OCI-LY3 (cell line): ENCODE measurements at regions not wholly inside any gene's neighbourhood (a gene's known extent, or its start where the extent isn't known, plus 50 kb on each side); places are given as distances from the start of the nearest gene placed in this dataset.

Source experiments
- H2AFZ ChIP-seq: fragments of 200-600, 300-600 bp; shearing (Covaris generic); 2 replicates; pipeline ENCODE4 v1.6.0; 2014; ENCODE audit warnings: antibody characterized with exemption, low read depth, low read length
- H3K27ac ChIP-seq: fragments of 200-600, 300-600 bp; sonication (generic); 2 replicates; pipeline ENCODE4 v1.5.1; 2014; ENCODE audit warnings: mild to moderate bottlenecking, low read length, moderate library complexity, mixed read lengths
- H3K27me3 ChIP-seq: fragments of 200-600, 300-600 bp; sonication (generic); 2 replicates; pipeline ENCODE4 v1.6.1; 2014; ENCODE audit warnings: low read depth, low read length, mixed read lengths
- H3K36me3 ChIP-seq: fragments of 200-600, 300-600 bp; sonication (generic); replicated peaks from 2 replicates; pipeline ENCODE3; 2014; ENCODE audit warnings: low read depth, low read length, mixed read lengths
- H3K4me1 ChIP-seq: fragments of 300-600, 200-600 bp; sonication (generic); 2 replicates; pipeline ENCODE4 v1.6.1; 2014; ENCODE audit warnings: low read length, mixed read lengths
- H3K4me2 ChIP-seq: fragments of 200-600, 300-600 bp; sonication (generic); 2 replicates; pipeline ENCODE4 v1.6.1; 2014; ENCODE audit warnings: low read length, mixed read lengths
- H3K4me3 ChIP-seq: fragments of 300-600, 200-600 bp; sonication (generic); 2 replicates; pipeline ENCODE4 v1.5.1; 2014; ENCODE audit warnings: antibody characterized with exemption, mild to moderate bottlenecking, low read length, moderate library complexity
- H3K79me2 ChIP-seq: fragments of 300-600, 200-600 bp; shearing (Covaris generic); 2 replicates; pipeline ENCODE4 v1.6.1; 2014; ENCODE audit warnings: mild to moderate bottlenecking, low read length, mixed read lengths
- H3K9ac ChIP-seq: fragments of 300-600, 200-600 bp; shearing (Covaris generic); 2 replicates; pipeline ENCODE4 v1.6.0; 2014; ENCODE audit warnings: mild to moderate bottlenecking, low read length, moderate library complexity
- H3K9me3 ChIP-seq: fragments of 200-600, 300-600 bp; shearing (Covaris generic); 2 replicates; pipeline ENCODE4 v1.6.1; 2014; ENCODE audit warnings: low read length, mixed read lengths; ENCODE audit not compliant: insufficient read depth
- H4K20me1 ChIP-seq: fragments of 200-600, 300-600 bp; sonication (generic); 2 replicates; pipeline ENCODE4 v1.6.1; 2016; ENCODE audit warnings: low read length, mixed read lengths; ENCODE audit not compliant: insufficient read depth
- EZH2phosphoT487 ChIP-seq: fragments of 200-600 bp; shearing (Covaris generic); IDR thresholded peaks from 2 replicates; pipeline ENCODE4 v1.6.1; 2018; ENCODE audit warnings: antibody characterized with exemption, mixed run types, low read depth
- TF ChIP-seq, protein P1 (sequence below): fragments of 200-600, 300-600 bp; sonication (generic); IDR thresholded peaks from 2 replicates; pipeline ENCODE4 v1.5.1; 2014; ENCODE audit warnings: antibody characterized with exemption, low read length, low read depth

DNA sequence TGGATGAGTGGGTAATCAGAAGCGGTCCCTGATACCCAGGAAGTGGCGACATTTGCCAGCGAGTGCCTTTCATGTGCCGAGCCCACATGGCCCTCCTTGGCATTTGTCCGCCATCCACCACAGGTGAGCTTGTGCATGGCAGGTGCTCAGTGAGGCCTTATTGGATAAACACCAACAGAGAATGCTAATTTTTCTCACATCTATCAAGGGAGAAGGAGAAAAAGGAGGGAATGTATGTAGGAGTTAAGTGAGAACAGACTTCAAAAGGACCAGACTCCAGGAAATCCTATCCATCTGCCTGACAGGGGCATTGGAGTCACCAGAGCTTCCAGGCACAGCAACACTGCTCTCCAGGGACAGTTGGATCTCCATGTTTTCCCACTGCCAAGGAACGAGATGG lies 143.5 kb upstream of the ZMIZ1 start:
- TF ChIP-seq EZH2phosphoT487: no peak
- TF ChIP-seq, protein P1, sequence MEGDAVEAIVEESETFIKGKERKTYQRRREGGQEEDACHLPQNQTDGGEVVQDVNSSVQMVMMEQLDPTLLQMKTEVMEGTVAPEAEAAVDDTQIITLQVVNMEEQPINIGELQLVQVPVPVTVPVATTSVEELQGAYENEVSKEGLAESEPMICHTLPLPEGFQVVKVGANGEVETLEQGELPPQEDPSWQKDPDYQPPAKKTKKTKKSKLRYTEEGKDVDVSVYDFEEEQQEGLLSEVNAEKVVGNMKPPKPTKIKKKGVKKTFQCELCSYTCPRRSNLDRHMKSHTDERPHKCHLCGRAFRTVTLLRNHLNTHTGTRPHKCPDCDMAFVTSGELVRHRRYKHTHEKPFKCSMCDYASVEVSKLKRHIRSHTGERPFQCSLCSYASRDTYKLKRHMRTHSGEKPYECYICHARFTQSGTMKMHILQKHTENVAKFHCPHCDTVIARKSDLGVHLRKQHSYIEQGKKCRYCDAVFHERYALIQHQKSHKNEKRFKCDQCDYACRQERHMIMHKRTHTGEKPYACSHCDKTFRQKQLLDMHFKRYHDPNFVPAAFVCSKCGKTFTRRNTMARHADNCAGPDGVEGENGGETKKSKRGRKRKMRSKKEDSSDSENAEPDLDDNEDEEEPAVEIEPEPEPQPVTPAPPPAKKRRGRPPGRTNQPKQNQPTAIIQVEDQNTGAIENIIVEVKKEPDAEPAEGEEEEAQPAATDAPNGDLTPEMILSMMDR: no peak
- H4K20me1 ChIP-seq: no peaks in the 10 kb centered on the region
- no peaks in the 10 kb centered on the region for H3K9me3 ChIP-seq
- no peak overlapping the region for H3K4me3 ChIP-seq
- H3K27ac ChIP-seq: no peak overlapping the region
- no peaks in the 10 kb centered on the region for H3K79me2 ChIP-seq
- H3K4me1 ChIP-seq: no peaks in the 10 kb centered on the region
- H3K27me3 ChIP-seq: peaks cover 14% of the 10 kb centered on the region
- no peak overlapping the region for H3K9ac ChIP-seq
- no peak overlapping the region for H3K4me2 ChIP-seq
- H2AFZ ChIP-seq: no peak overlapping the region
- H3K36me3 ChIP-seq: no peaks in the 10 kb centered on the region

DNA sequence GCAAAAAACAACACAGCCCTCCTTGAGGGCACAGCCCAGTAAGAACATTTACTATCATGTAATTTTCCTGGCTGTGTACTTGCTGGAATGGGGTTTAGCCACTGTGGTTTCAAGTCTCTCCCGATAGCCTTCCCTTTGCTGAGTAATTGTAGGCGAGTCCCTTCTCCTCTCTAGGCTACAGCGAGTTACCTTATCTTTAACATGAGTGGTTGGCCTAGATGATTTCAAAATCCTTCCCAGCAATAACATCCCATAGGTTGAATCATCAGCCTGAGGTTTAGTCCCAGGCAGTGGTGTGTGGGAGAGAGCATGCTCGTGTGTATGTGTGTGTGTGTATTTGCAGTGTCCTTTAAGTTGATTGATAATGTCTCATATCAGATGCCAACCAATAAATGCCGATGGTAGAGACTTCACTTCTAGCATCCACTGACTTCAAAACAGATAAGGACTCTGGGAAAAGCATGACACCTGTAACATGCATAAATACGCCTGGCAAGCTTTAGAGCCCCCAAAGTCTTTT lies 142.9 kb upstream of the ZMIZ1 start:
- H3K79me2 ChIP-seq: no peaks in the 10 kb centered on the region
- H3K4me2 ChIP-seq: no peak overlapping the region
- no peak overlapping the region for H2AFZ ChIP-seq
- no peak overlapping the region for H3K27ac ChIP-seq
- H3K9me3 ChIP-seq: no peaks in the 10 kb centered on the region
- H3K36me3 ChIP-seq: no peaks in the 10 kb centered on the region
- peaks cover 13% of the 10 kb centered on the region for H3K27me3 ChIP-seq
- no peaks in the 10 kb centered on the region for H4K20me1 ChIP-seq
- no peak for TF ChIP-seq EZH2phosphoT487
- TF ChIP-seq, protein P1: no peak
- no peaks in the 10 kb centered on the region for H3K4me1 ChIP-seq
- no peak overlapping the region for H3K4me3 ChIP-seq
- no peak overlapping the region for H3K9ac ChIP-seq

DNA sequence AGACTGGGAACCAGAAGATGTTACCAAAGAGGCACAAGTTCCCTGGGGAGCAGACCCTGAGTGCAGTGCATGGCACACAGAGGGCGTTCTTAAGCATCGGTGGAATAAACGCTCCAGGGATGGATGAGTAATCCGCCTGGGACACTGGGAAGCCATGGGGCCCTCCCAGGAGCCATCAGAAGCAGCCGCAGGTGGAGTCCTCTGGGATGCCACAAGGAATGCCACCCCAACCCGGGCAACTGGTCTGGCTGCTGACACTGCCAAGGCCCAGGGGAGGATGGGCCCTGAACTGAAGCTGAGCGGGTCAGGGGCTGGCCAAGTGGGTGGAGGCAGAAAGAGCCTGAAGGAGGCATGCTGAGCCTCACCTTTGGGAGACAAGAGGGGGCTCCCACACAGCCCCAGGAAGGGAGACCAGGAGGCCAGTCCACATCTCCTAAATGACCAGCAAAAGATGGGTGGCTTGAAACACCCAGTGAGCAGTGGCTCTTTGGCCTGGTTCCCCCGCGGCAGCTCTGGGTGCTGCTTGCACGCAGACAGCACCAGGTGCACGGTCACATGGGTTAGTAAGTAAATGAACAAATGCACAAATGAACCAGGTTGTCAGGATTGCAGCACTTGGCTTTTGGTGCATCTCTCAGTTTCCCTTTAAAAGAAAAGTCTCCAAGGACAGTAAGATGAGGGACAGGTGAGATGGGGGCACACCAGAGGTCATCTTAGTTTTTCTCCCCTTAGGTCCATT lies 141.3 kb upstream of the ZMIZ1 start:
- TF ChIP-seq, protein P1: no peak
- no peak for TF ChIP-seq EZH2phosphoT487
- Histone ChIP-seq H3K4me2 (no peak overlapping the region), H3K4me3 (no peak overlapping the region), H4K20me1 (no peaks in the 10 kb centered on the region), H3K27ac (no peak overlapping the region), H3K9ac (no peak overlapping the region), H2AFZ (no peak overlapping the region), H3K27me3 (0 out of 2 replicates have a peak, but pooled peaks cover 14% of the 10 kb centered on the region), H3K4me1 (no peaks in the 10 kb centered on the region), H3K36me3 (no peaks in the 10 kb centered on the region), H3K79me2 (no peaks in the 10 kb centered on the region), H3K9me3 (no peaks in the 10 kb centered on the region)

DNA sequence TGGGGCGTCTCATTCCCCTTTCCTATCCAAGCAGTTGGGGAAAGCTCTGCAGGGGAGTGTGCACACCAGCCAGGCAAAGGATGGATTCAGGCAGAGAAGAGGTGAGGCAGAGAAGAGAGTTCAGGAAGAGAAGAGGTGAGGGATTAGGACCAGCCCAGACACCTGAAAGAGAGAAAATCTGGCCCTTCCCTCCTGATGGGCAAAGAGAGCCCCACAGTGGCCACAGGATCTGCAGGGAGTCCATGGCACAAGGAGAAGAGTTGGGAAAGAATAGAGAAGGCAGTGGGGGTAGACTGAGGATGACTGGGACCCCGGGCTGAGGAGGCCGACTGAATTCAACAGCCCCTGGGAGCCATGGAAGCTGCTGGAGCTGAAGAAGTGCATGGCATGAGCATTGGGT lies 140.4 kb upstream of the ZMIZ1 start:
- H3K4me2 ChIP-seq: no peak overlapping the region
- H3K4me3 ChIP-seq: no peak overlapping the region
- H2AFZ ChIP-seq: no peak overlapping the region
- no peaks in the 10 kb centered on the region for H3K36me3 ChIP-seq
- no peaks in the 10 kb centered on the region for H4K20me1 ChIP-seq
- no peaks in the 10 kb centered on the region for H3K4me1 ChIP-seq
- 0 out of 2 replicates have a peak, but pooled peaks cover 8% of the 10 kb centered on the region for H3K27me3 ChIP-seq
- TF ChIP-seq EZH2phosphoT487: no peak
- TF ChIP-seq, protein P1: no peak
- no peaks in the 10 kb centered on the region for H3K79me2 ChIP-seq
- H3K9ac ChIP-seq: no peak overlapping the region
- no peaks in the 10 kb centered on the region for H3K9me3 ChIP-seq
- no peak overlapping the region for H3K27ac ChIP-seq
